ENCODE measurements at regions not wholly inside any gene's neighbourhood (a gene's known extent, or its start where the extent isn't known, plus 50 kb on each side); places are given as distances from the start of the nearest gene placed in this dataset.

DNA sequence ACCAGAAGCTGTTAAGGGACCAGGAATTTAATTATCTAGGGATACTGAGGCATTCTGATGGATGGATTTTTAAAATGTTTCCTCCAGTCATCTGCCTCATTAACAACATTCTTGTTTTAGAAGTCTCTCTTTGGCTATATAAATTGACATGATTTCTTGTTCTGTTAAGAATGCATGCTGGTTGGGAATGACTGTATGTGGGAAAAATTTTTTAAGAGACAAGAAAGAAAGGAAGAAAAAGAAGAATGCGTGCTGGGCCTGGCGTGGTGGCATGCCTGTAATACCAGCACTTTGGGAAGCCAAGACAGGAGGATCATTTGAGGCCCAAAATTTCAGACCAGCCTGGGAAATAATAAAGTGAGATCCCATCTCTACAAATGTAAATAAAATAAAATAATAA is 203.6 kb downstream of the GJA1 start:
- TF ChIP-seq TAF1 (conservative IDR thresholded peaks at IDR 0.05) (no peak), ATF3 (IDR thresholded peaks at IDR 0.05) (no peak), RXRA (IDR thresholded peaks at IDR 0.05) (no peak), YY1 (IDR thresholded peaks at IDR 0.05) (no peak), GABPA (IDR thresholded peaks at IDR 0.05 in 1 of 2, conservative IDR thresholded peaks at IDR 0.05 in 1 of 2) (no peak), HNF4A (conservative IDR thresholded peaks at IDR 0.05) (no peak), HNF4G (IDR thresholded peaks at IDR 0.05) (no peak), JUND (IDR thresholded peaks at IDR 0.05) (no peak), REST (IDR thresholded peaks at IDR 0.05) (no peak), RAD21 (IDR thresholded peaks at IDR 0.05) (no peak)
- TF ChIP-seq, protein P1, sequence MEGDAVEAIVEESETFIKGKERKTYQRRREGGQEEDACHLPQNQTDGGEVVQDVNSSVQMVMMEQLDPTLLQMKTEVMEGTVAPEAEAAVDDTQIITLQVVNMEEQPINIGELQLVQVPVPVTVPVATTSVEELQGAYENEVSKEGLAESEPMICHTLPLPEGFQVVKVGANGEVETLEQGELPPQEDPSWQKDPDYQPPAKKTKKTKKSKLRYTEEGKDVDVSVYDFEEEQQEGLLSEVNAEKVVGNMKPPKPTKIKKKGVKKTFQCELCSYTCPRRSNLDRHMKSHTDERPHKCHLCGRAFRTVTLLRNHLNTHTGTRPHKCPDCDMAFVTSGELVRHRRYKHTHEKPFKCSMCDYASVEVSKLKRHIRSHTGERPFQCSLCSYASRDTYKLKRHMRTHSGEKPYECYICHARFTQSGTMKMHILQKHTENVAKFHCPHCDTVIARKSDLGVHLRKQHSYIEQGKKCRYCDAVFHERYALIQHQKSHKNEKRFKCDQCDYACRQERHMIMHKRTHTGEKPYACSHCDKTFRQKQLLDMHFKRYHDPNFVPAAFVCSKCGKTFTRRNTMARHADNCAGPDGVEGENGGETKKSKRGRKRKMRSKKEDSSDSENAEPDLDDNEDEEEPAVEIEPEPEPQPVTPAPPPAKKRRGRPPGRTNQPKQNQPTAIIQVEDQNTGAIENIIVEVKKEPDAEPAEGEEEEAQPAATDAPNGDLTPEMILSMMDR (IDR thresholded peaks at IDR 0.05; ENCODE audit: low read depth, low read length, missing input control), result no peak
- TF ChIP-seq, protein P2, sequence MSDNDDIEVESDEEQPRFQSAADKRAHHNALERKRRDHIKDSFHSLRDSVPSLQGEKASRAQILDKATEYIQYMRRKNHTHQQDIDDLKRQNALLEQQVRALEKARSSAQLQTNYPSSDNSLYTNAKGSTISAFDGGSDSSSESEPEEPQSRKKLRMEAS (IDR thresholded peaks at IDR 0.05), result no peak
- TF ChIP-seq, protein P3, sequence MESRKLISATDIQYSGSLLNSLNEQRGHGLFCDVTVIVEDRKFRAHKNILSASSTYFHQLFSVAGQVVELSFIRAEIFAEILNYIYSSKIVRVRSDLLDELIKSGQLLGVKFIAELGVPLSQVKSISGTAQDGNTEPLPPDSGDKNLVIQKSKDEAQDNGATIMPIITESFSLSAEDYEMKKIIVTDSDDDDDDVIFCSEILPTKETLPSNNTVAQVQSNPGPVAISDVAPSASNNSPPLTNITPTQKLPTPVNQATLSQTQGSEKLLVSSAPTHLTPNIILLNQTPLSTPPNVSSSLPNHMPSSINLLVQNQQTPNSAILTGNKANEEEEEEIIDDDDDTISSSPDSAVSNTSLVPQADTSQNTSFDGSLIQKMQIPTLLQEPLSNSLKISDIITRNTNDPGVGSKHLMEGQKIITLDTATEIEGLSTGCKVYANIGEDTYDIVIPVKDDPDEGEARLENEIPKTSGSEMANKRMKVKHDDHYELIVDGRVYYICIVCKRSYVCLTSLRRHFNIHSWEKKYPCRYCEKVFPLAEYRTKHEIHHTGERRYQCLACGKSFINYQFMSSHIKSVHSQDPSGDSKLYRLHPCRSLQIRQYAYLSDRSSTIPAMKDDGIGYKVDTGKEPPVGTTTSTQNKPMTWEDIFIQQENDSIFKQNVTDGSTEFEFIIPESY (IDR thresholded peaks at IDR 0.05), result no peak

Data from liver (tissue), 3 donors.